Smooth muscle cell (in vitro differentiated cells): ENCODE measurements at regions not wholly inside any gene's neighbourhood (a gene's known extent, or its start where the extent isn't known, plus 50 kb on each side); places are given as distances from the start of the nearest gene placed in this dataset.

Source experiments
- DNase-seq: peaks from one replicate; lab custom pipeline; 2025; ENCODE audit not compliant: unreplicated experiment; lab: John Stamatoyannopoulos, UW
- H2AFZ ChIP-seq: fragments of 200-600 bp; sonication (generic); 2 replicates; pipeline ENCODE4 v1.6.0; 2016; ENCODE audit warnings: antibody characterized with exemption, low read depth, mild to moderate bottlenecking
- H3F3A ChIP-seq: fragments of 200-600 bp; sonication (generic); 2 replicates; pipeline ENCODE4 v1.6.0; 2017; ENCODE audit warnings: antibody characterized with exemption, low read depth
- H3K27ac ChIP-seq: fragments of 200-600 bp; sonication (generic); 2 replicates; pipeline ENCODE4 v1.5.1; 2016; ENCODE audit warnings: low read depth, mild to moderate bottlenecking
- H3K27me3 ChIP-seq: fragments of 200-600 bp; sonication (generic); 2 replicates; pipeline ENCODE4 v1.6.1; 2016; ENCODE audit warnings: low read depth, mild to moderate bottlenecking
- H3K36me3 ChIP-seq: fragments of 200-600 bp; sonication (generic); 2 replicates; pipeline ENCODE4 v1.5.1; 2016; ENCODE audit warnings: low read depth
- H3K4me1 ChIP-seq: fragments of 200-600 bp; sonication (generic); 2 replicates; pipeline ENCODE4 v1.5.1; 2016; ENCODE audit warnings: low read depth
- H3K4me2 ChIP-seq: fragments of 200-600 bp; sonication (generic); 2 replicates; pipeline ENCODE4 v1.6.0; 2016; ENCODE audit warnings: mild to moderate bottlenecking
- H3K4me3 ChIP-seq: fragments of 200-600 bp; sonication (generic); 2 replicates; pipeline ENCODE4 v1.5.1; 2016; ENCODE audit warnings: mild to moderate bottlenecking
- H3K79me2 ChIP-seq: fragments of 200-600 bp; sonication (generic); 2 replicates; pipeline ENCODE4 v1.6.0; 2016; ENCODE audit warnings: low read depth, mild to moderate bottlenecking
- H3K9ac ChIP-seq: fragments of 200-600 bp; sonication (generic); 2 replicates; pipeline ENCODE4 v1.6.0; 2016; ENCODE audit warnings: low read depth
- H3K9me3 ChIP-seq: fragments of 200-600 bp; sonication (generic); replicated peaks from 2 replicates; pipeline ENCODE4 v1.5.1; 2016; ENCODE audit warnings: low read depth
- H4K20me1 ChIP-seq: fragments of 200-600 bp; sonication (generic); 2 replicates; pipeline ENCODE4 v1.6.0; 2016; ENCODE audit warnings: low read depth
- WGBS: methylation state at CpG from one replicate; pipeline ENCODE4 v1.1.7; 2016; ENCODE audit warnings: low lambda C conversion rate; 5-methylcytosine and 5-hydroxymethylcytosine counted together
- TF ChIP-seq, protein P1 (sequence below): fragments of 200-600 bp; sonication (generic); IDR thresholded peaks from 2 replicates; pipeline ENCODE4 v1.5.1; 2017; ENCODE audit warnings: borderline replicate concordance, mild to moderate bottlenecking, antibody characterized with exemption; ENCODE audit not compliant: insufficient read depth, poor library complexity, severe bottlenecking

DNA sequence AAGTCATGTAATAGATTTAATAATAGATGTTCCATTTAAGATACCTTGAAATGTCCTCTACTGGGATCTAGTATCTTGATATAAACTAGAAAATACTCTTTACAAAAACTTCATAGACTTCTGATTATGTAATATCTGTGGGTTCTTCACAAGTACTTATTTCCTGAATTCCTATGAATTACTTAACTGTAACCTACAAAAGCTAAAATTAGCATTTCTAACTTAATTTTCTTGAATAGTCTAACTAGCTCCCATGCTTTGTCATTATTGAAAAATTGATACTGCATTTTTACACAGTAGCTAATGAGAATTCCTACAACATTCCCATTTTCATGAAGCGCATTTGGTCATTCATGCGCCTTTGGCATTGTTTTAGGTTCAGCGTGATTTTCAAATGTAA lies 1828.2 kb downstream of the MAT2B start:
- no peak overlapping the region for H2AFZ ChIP-seq
- H3K79me2 ChIP-seq = no peaks in the 10 kb centered on the region
- no peak for DNase-seq
- no peak overlapping the region for H3K4me3 ChIP-seq
- H3K4me1 ChIP-seq = peaks cover 14% of the 10 kb centered on the region
- no peaks in the 10 kb centered on the region for H3K9me3 ChIP-seq
- H3K4me2 ChIP-seq = peak overlapping the region; percentile 25
- no peaks in the 10 kb centered on the region for H3K36me3 ChIP-seq
- 96% methylated on average over 3 of the region's 3 CpGs for WGBS
- H4K20me1 ChIP-seq = no peaks in the 10 kb centered on the region
- peak overlapping the region; percentile 47 for H3K27ac ChIP-seq
- H3F3A ChIP-seq = no peaks in the 10 kb centered on the region
- no peak overlapping the region for H3K9ac ChIP-seq
- H3K27me3 ChIP-seq = no peaks in the 10 kb centered on the region
- TF ChIP-seq, protein P1, sequence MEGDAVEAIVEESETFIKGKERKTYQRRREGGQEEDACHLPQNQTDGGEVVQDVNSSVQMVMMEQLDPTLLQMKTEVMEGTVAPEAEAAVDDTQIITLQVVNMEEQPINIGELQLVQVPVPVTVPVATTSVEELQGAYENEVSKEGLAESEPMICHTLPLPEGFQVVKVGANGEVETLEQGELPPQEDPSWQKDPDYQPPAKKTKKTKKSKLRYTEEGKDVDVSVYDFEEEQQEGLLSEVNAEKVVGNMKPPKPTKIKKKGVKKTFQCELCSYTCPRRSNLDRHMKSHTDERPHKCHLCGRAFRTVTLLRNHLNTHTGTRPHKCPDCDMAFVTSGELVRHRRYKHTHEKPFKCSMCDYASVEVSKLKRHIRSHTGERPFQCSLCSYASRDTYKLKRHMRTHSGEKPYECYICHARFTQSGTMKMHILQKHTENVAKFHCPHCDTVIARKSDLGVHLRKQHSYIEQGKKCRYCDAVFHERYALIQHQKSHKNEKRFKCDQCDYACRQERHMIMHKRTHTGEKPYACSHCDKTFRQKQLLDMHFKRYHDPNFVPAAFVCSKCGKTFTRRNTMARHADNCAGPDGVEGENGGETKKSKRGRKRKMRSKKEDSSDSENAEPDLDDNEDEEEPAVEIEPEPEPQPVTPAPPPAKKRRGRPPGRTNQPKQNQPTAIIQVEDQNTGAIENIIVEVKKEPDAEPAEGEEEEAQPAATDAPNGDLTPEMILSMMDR = no peak

DNA sequence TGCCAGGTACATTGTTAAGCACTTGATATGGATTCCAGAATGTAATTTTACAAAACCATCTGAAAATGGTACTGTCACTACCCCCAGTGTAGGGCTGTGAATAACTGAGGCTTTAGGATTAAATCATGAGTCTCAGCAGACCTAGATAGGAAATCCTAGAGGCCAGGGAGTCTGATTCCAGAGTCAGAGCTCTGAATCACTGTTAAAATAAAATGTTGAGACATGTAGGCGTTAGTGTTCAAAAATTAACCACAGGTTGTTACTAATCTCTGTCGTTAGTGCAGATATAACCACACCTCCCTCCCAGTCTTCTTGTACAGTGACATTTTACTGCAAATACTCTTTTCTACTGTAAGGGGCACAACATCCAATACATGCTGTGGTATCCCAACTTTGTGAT lies 1828.8 kb downstream of the MAT2B start:
- Histone ChIP-seq H3K9me3 (no peaks in the 10 kb centered on the region), H3K4me3 (no peak overlapping the region), H4K20me1 (no peaks in the 10 kb centered on the region), H3F3A (no peaks in the 10 kb centered on the region), H2AFZ (no peak overlapping the region), H3K4me1 (peaks cover 13% of the 10 kb centered on the region), H3K27ac (peak overlapping the region; percentile 47), H3K9ac (no peak overlapping the region), H3K4me2 (peak overlapping the region; percentile 25), H3K36me3 (no peaks in the 10 kb centered on the region), H3K79me2 (no peaks in the 10 kb centered on the region), H3K27me3 (no peaks in the 10 kb centered on the region)
- no peak for DNase-seq
- TF ChIP-seq, protein P1 = no peak
- 17% methylated on average over 2 of the region's 2 CpGs for WGBS

DNA sequence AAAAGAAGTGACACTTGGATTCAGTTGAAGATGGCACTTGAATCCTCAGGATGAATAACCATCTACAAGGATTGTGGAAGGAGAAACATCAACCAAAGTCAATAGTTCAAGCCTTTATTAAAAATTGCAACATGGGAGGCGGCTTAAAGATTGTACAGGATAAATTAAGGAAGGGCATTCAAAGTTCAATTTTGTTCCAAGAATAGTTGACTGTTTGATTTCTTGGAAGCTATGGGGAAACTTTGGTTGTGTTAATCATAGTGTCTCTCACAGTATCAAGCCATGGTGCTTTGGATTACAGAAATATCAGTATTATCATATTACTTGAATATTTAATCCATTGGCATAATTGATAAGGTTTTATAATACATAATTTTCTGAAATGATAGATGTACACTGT lies 1844.3 kb downstream of the MAT2B start:
- Histone ChIP-seq H2AFZ (no peak overlapping the region), H3F3A (no peaks in the 10 kb centered on the region), H3K9ac (no peak overlapping the region), H3K79me2 (no peaks in the 10 kb centered on the region), H3K9me3 (no peaks in the 10 kb centered on the region), H3K4me2 (no peak overlapping the region), H3K36me3 (no peaks in the 10 kb centered on the region), H3K4me1 (peaks cover 3% of the 10 kb centered on the region), H3K27ac (no peak overlapping the region), H4K20me1 (no peaks in the 10 kb centered on the region), H3K27me3 (no peaks in the 10 kb centered on the region), H3K4me3 (no peak overlapping the region)
- TF ChIP-seq, protein P1 = no peak
- WGBS = 93% methylated on average over 1 of the region's 1 CpG
- no peak for DNase-seq

DNA sequence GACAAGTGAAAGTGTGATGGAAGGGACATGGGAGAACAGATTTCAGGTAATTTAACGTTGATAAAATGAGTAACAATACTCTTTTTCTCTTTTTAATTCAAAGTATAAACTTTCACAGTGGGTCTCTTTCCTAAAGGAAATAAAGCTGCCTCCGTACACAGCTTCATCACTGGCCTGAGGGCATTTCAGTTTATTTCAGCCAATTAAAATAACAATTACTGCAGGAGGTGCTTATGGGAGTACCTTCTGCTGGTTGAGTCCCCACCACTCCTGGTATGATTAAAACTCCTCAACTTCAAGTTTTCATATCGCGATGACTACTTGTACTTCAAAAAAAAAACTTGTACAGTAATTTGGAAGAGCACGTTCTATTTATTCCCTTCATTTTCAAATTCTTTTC lies 1845.9 kb downstream of the MAT2B start:
- no peaks in the 10 kb centered on the region for H4K20me1 ChIP-seq
- no peaks in the 10 kb centered on the region for H3K79me2 ChIP-seq
- no peaks in the 10 kb centered on the region for H3K27me3 ChIP-seq
- no peak for DNase-seq
- H2AFZ ChIP-seq = no peak overlapping the region
- H3K36me3 ChIP-seq = no peaks in the 10 kb centered on the region
- 86% methylated on average over 5 of the region's 5 CpGs for WGBS
- H3K4me1 ChIP-seq = peaks cover 3% of the 10 kb centered on the region
- H3K9me3 ChIP-seq = no peaks in the 10 kb centered on the region
- no peak overlapping the region for H3K9ac ChIP-seq
- H3K4me3 ChIP-seq = no peak overlapping the region
- H3K4me2 ChIP-seq = no peak overlapping the region
- TF ChIP-seq, protein P1 = no peak
- no peaks in the 10 kb centered on the region for H3F3A ChIP-seq
- H3K27ac ChIP-seq = no peak overlapping the region
